Ishikawa (cell line): ENCODE measurements at regions not wholly inside any gene's neighbourhood (a gene's known extent, or its start where the extent isn't known, plus 50 kb on each side); places are given as distances from the start of the nearest gene placed in this dataset.

Source experiments
- CEBPB ChIP-seq: IDR thresholded peaks from 2 replicates; pipeline ENCODE4 v1.6.1; 2012
- CREB1 ChIP-seq: IDR thresholded peaks from 2 replicates; pipeline ENCODE4 v1.6.1; 2012; ENCODE audit warnings: low read depth
- EGR1 ChIP-seq: IDR thresholded peaks from 2 replicates; pipeline ENCODE4 v1.6.1; 2012
- EP300 ChIP-seq: IDR thresholded peaks from 2 replicates; pipeline ENCODE4 v1.6.1; 2012; ENCODE audit warnings: borderline replicate concordance
- FOXM1 ChIP-seq: IDR thresholded peaks from 2 replicates; pipeline ENCODE4 v1.6.1; 2012; ENCODE audit warnings: low read depth, borderline replicate concordance
- MAX ChIP-seq: IDR thresholded peaks from 2 replicates; pipeline ENCODE4 v1.6.1; 2012
- NFIC ChIP-seq: IDR thresholded peaks from 2 replicates; pipeline ENCODE4 v1.6.1; 2012
- RAD21 ChIP-seq: IDR thresholded peaks from 2 replicates; pipeline ENCODE4 v1.6.1; 2012; ENCODE audit warnings: low read depth
- REST ChIP-seq: IDR thresholded peaks from 2 replicates; pipeline ENCODE4 v1.6.1; 2012; ENCODE audit warnings: low read depth, mild to moderate bottlenecking
- TAF1 ChIP-seq: IDR thresholded peaks from 2 replicates; pipeline ENCODE4 v1.6.1; 2012; ENCODE audit warnings: low read depth, mild to moderate bottlenecking
- TCF12 ChIP-seq: IDR thresholded peaks from 2 replicates; pipeline ENCODE4 v1.6.1; 2012; ENCODE audit warnings: low read depth
- TEAD4 ChIP-seq: IDR thresholded peaks from 2 replicates; pipeline ENCODE4 v1.6.1; 2012
- USF1 ChIP-seq: IDR thresholded peaks from 2 replicates; pipeline ENCODE4 v1.6.1; 2012
- YY1 ChIP-seq: IDR thresholded peaks from 2 replicates; pipeline ENCODE4 v1.6.1; 2012; ENCODE audit warnings: low read depth
- ZBTB7A ChIP-seq: IDR thresholded peaks from 2 replicates; pipeline ENCODE4 v1.6.1; 2012; ENCODE audit warnings: low read depth

- TF ChIP-seq EGR1 (no peak), TAF1 (no peak), FOXM1 (no peak), MAX (no peak), TCF12 (no peak), RAD21 (no peak), EP300 (no peak), ZBTB7A (no peak), CEBPB (no peak), REST (no peak), CREB1 (no peak), USF1 (no peak), TEAD4 (no peak), YY1 (no peak), NFIC (no peak)
Measured at GRCh38 chr6:156434049-156434794, 343.0 kb upstream of the ARID1B start.

- TF ChIP-seq TCF12: no peak
- no peak for TF ChIP-seq EGR1
- no peak for TF ChIP-seq TEAD4
- TF ChIP-seq USF1: no peak
- TF ChIP-seq TAF1: no peak
- no peak for TF ChIP-seq FOXM1
- TF ChIP-seq CREB1: no peak
- no peak for TF ChIP-seq REST
Measured at GRCh38 chr6:156432543-156432942, 344.6 kb upstream of the ARID1B start.

- TF ChIP-seq RAD21: no peak
- no peak for TF ChIP-seq FOXM1
- no peak for TF ChIP-seq TAF1
- no peak for TF ChIP-seq EGR1
- no peak for TF ChIP-seq CREB1
- TF ChIP-seq YY1: no peak
- no peak for TF ChIP-seq NFIC
- TF ChIP-seq CEBPB: no peak
- TF ChIP-seq ZBTB7A: no peak
- TF ChIP-seq MAX: no peak
- TF ChIP-seq USF1: no peak
- TF ChIP-seq TEAD4: no peak
- no peak for TF ChIP-seq TCF12
- no peak for TF ChIP-seq REST
Measured at GRCh38 chr6:156430386-156430785, 346.8 kb upstream of the ARID1B start.

GRCh38 chr6:156427345-156427744 lies 349.8 kb upstream of the ARID1B start:
- TF ChIP-seq CREB1: no peak
- peak; percentile 75 for TF ChIP-seq NFIC
